H1 (cell line): ENCODE measurements at regions not wholly inside any gene's neighbourhood (a gene's known extent, or its start where the extent isn't known, plus 50 kb on each side); places are given as distances from the start of the nearest gene placed in this dataset.

Experiments
- CTCF ChIA-PET: fragments of 300-600 bp; sonication (Branson Sonifier 250); formaldehyde crosslinking; loops from one replicate; lab custom pipeline; 2021; ENCODE audit not compliant: partially characterized antibody; lab: Charles Lee
- POLR2A ChIA-PET: fragments of 300-600 bp; sonication (Branson Sonifier 250); formaldehyde crosslinking; loops from one replicate; lab custom pipeline; 2021; ENCODE audit warnings: inconsistent platforms; ENCODE audit not compliant: partially characterized antibody; lab: Charles Lee
- DNase-seq, 2 experiments: peaks; one replicate each; pipeline versions ENCODE4 v3.0.0 to v3.0.0-alpha.2; 2010 to 2022; ENCODE audit warnings: low spot score in 2 of 2, low read depth in 1 of 2, mixed read lengths in 1 of 2
- FAIRE-seq: peaks from 2 replicates; lab custom pipeline; 2011; peaks lifted over from hg19 to GRCh38; lab: Jason Lieb, UNC
- H2AFZ ChIP-seq: 2 replicates; pipeline ENCODE4 v1.8.1; 2012; ENCODE audit warnings: low read length, inconsistent platforms
- H2AK5ac ChIP-seq: 2 replicates; pipeline ENCODE4 v1.6.1; 2013; ENCODE audit warnings: low read depth, low read length
- H2BK120ac ChIP-seq: replicated peaks from 2 replicates; pipeline ENCODE3; 2013; ENCODE audit warnings: low read depth, low read length, inconsistent platforms
- H2BK12ac ChIP-seq: 2 replicates; pipeline ENCODE4 v1.6.1; 2013; ENCODE audit warnings: low read depth, low read length
- H2BK15ac ChIP-seq: 2 replicates; pipeline ENCODE4 v1.6.1; 2013; ENCODE audit warnings: low read length
- H2BK20ac ChIP-seq: 2 replicates; pipeline ENCODE4 v1.6.1; 2013; ENCODE audit warnings: low read length
- H2BK5ac ChIP-seq: 2 replicates; pipeline ENCODE4 v1.6.1; 2013; ENCODE audit warnings: low read depth, low read length
- H3K14ac ChIP-seq: 2 replicates; pipeline ENCODE4 v1.6.1; 2013; ENCODE audit warnings: inconsistent platforms; ENCODE audit not compliant: insufficient read length
- H3K18ac ChIP-seq: 2 replicates; pipeline ENCODE4 v1.6.1; 2013; ENCODE audit warnings: low read length; ENCODE audit errors: extremely low read depth
- H3K23ac ChIP-seq: 2 replicates; pipeline ENCODE4 v1.6.1; 2013; ENCODE audit warnings: inconsistent platforms; ENCODE audit not compliant: insufficient read length
- H3K23me2 ChIP-seq: 2 replicates; pipeline ENCODE4 v1.6.1; 2013; ENCODE audit warnings: low read depth, low read length
- H3K27ac ChIP-seq: 2 replicates; pipeline ENCODE4 v1.6.1; 2011; ENCODE audit warnings: low read depth, low read length, inconsistent platforms
- H3K27me3 ChIP-seq, 4 experiments: replicated peaks in 1 of 4; 1 replicate in 1 of 4; 2 replicates in 3 of 4; pipeline versions ENCODE4 v1.6.1 to v1.8.1; 2011 to 2013; ENCODE audit warnings: low read length in 3 of 4, mild to moderate bottlenecking in 3 of 4, inconsistent platforms in 2 of 4, mixed read lengths in 2 of 4, moderate library complexity in 1 of 4; ENCODE audit not compliant: control insufficient read depth in 3 of 4, insufficient read depth in 3 of 4; ENCODE audit errors: extremely low read depth in 1 of 4
- H3K36me3 ChIP-seq, 4 experiments: 2 replicates each; pipeline versions ENCODE4 v1.6.1 to v1.8.1; 2011 to 2013; ENCODE audit warnings: mild to moderate bottlenecking in 4 of 4, low read length in 3 of 4, moderate library complexity in 2 of 4, control low read depth in 1 of 4, inconsistent platforms in 1 of 4; ENCODE audit not compliant: insufficient read depth in 4 of 4, control insufficient read depth in 2 of 4
- H3K4ac ChIP-seq: replicated peaks from 2 replicates; pipeline ENCODE3; 2013; ENCODE audit warnings: low read length, low read depth, mixed read lengths, inconsistent platforms; ENCODE audit not compliant: insufficient read length
- H3K4me1 ChIP-seq, 4 experiments: replicated peaks in 1 of 4; 1 replicate in 1 of 4; 2 replicates in 3 of 4; pipeline versions ENCODE4 v1.6.1 to v1.8.1; 2011 to 2013; ENCODE audit warnings: low read length in 3 of 4, inconsistent platforms in 2 of 4, mixed read lengths in 1 of 4; ENCODE audit not compliant: insufficient read depth in 4 of 4, control insufficient read depth in 3 of 4
- H3K4me2 ChIP-seq, 2 experiments: 2 replicates each; pipeline versions ENCODE4 v1.6.1 to v1.8.1; 2011 to 2013; ENCODE audit warnings: low read depth in 2 of 2, low read length in 2 of 2, control low read depth in 1 of 2, inconsistent platforms in 1 of 2, mild to moderate bottlenecking in 1 of 2; ENCODE audit not compliant: insufficient read depth in 1 of 2
- H3K4me3 ChIP-seq, 4 experiments: fragments of 200-600, 300-600 bp in 1 of 4; sonication (generic), shearing (Covaris generic), sonication (Bioruptor Twin) in 1 of 4; 2 replicates each; pipeline versions ENCODE4 v1.5.1 to v1.8.1; 2011 to 2016; ENCODE audit warnings: low read length in 4 of 4, low read depth in 3 of 4, control low read depth in 2 of 4, inconsistent platforms in 2 of 4, mild to moderate bottlenecking in 2 of 4, mixed read lengths in 1 of 4, moderate library complexity in 1 of 4; ENCODE audit not compliant: insufficient read depth in 2 of 4; ENCODE audit errors: extremely low read depth in 1 of 4
- H3K56ac ChIP-seq: replicated peaks from 2 replicates; pipeline ENCODE3; 2013; ENCODE audit warnings: low read depth, mild to moderate bottlenecking, mixed read lengths, low read length, inconsistent platforms; ENCODE audit not compliant: insufficient read length
- H3K79me1 ChIP-seq: 2 replicates; pipeline ENCODE4 v1.6.1; 2013; ENCODE audit warnings: low read depth, low read length, control low read depth
- H3K79me2 ChIP-seq, 2 experiments: 2 replicates each; pipeline versions ENCODE4 v1.6.1 to v1.8.1; 2012 to 2013; ENCODE audit warnings: low read length in 2 of 2, mild to moderate bottlenecking in 2 of 2, inconsistent platforms in 1 of 2; ENCODE audit not compliant: insufficient read depth in 2 of 2, control insufficient read depth in 1 of 2
- H3K9ac ChIP-seq, 4 experiments: replicated peaks in 1 of 4; 1 replicate in 1 of 4; 2 replicates in 3 of 4; pipeline versions ENCODE4 v1.6.1 to v1.8.1; 2011 to 2013; ENCODE audit warnings: low read depth in 3 of 4, low read length in 3 of 4, control low read depth in 2 of 4, mild to moderate bottlenecking in 2 of 4, moderate library complexity in 2 of 4, inconsistent platforms in 1 of 4; ENCODE audit errors: extremely low read depth in 1 of 4
- H3K9me3 ChIP-seq, 2 experiments: 2 replicates each; pipeline versions ENCODE4 v1.6.1 to v1.8.1; 2012 to 2013; ENCODE audit warnings: mild to moderate bottlenecking in 2 of 2, moderate library complexity in 2 of 2, control low read depth in 1 of 2, inconsistent platforms in 1 of 2, low read depth in 1 of 2, low read length in 1 of 2, mixed read lengths in 1 of 2; ENCODE audit not compliant: insufficient read depth in 2 of 2
- H4K20me1 ChIP-seq, 2 experiments: replicated peaks in 1 of 2; 2 replicates each; pipeline versions ENCODE3 to v1.8.1; 2011 to 2013; ENCODE audit warnings: inconsistent platforms in 2 of 2, low read length in 2 of 2, mild to moderate bottlenecking in 1 of 2; ENCODE audit not compliant: insufficient read depth in 2 of 2, control insufficient read depth in 1 of 2
- H4K5ac ChIP-seq: 2 replicates; pipeline ENCODE4 v1.6.1; 2013; ENCODE audit warnings: low read length, low read depth, mixed read lengths, inconsistent platforms; ENCODE audit not compliant: insufficient read length
- H4K8ac ChIP-seq: 2 replicates; pipeline ENCODE4 v1.8.0; 2013; ENCODE audit warnings: mild to moderate bottlenecking, moderate library complexity, low read length, inconsistent platforms; ENCODE audit not compliant: insufficient read depth; ENCODE audit errors: extremely low read depth
- H4K91ac ChIP-seq: replicated peaks from 2 replicates; pipeline ENCODE3; 2013; ENCODE audit warnings: low read length, mixed read lengths, inconsistent platforms; ENCODE audit not compliant: insufficient read length
- BCL11A ChIP-seq, 2 experiments: IDR thresholded peaks; one replicate each; pipeline ENCODE4 v1.6.1; 2011; ENCODE audit warnings: low read depth in 2 of 2, low read length in 2 of 2, mild to moderate bottlenecking in 2 of 2
- CBX8 ChIP-seq: fragments of 300-800, 300-1000 bp; sonication (generic); IDR thresholded peaks from 2 replicates; pipeline ENCODE4 v1.7.1; 2016; ENCODE audit warnings: low read depth, low read length, borderline replicate concordance
- CREB1 ChIP-seq: IDR thresholded peaks from 2 replicates; pipeline ENCODE4 v1.6.1; 2012; ENCODE audit warnings: inconsistent platforms
- EGR1 ChIP-seq: IDR thresholded peaks from 2 replicates; pipeline ENCODE4 v1.6.1; 2011; ENCODE audit warnings: low read depth, low read length, borderline replicate concordance
- FOSL1 ChIP-seq: IDR thresholded peaks from 2 replicates; pipeline ENCODE4 v1.6.1; 2011; ENCODE audit warnings: mild to moderate bottlenecking, low read depth, low read length, moderate library complexity; ENCODE audit not compliant: insufficient read depth
- JUN ChIP-seq: IDR thresholded peaks from 2 replicates; pipeline ENCODE4 v1.6.1; 2011; ENCODE audit warnings: low read depth, mild to moderate bottlenecking, improper control_type of control experiment, low read length
- JUND ChIP-seq: IDR thresholded peaks from 2 replicates; pipeline ENCODE4 v1.6.1; 2011; ENCODE audit warnings: mild to moderate bottlenecking, improper control_type of control experiment, low read length
- MAFK ChIP-seq: IDR thresholded peaks from 2 replicates; pipeline ENCODE4 v1.6.1; 2012; ENCODE audit warnings: low read depth, mild to moderate bottlenecking, improper control_type of control experiment, low read length
- POLR2AphosphoS5 ChIP-seq: IDR thresholded peaks from 2 replicates; pipeline ENCODE4 v1.6.1; 2011; ENCODE audit warnings: low read depth, low read length
- POU5F1 ChIP-seq: IDR thresholded peaks from 2 replicates; pipeline ENCODE4 v1.6.1; 2011; ENCODE audit warnings: low read depth, mild to moderate bottlenecking, low read length, moderate library complexity
- RBBP5 ChIP-seq: IDR thresholded peaks from 2 replicates; pipeline ENCODE4 v1.7.1; 2012; ENCODE audit warnings: low read depth, mild to moderate bottlenecking, inconsistent platforms, low read length, moderate library complexity, borderline replicate concordance
- RFX5 ChIP-seq: IDR thresholded peaks from 2 replicates; pipeline ENCODE4 v1.6.1; 2011; ENCODE audit warnings: low read depth, low read length, improper control_type of control experiment, borderline replicate concordance
- SP1 ChIP-seq: IDR thresholded peaks from 2 replicates; pipeline ENCODE4 v1.6.1; 2011; ENCODE audit warnings: low read depth, low read length
- SRF ChIP-seq: IDR thresholded peaks from 2 replicates; pipeline ENCODE4 v1.6.1; 2011; ENCODE audit warnings: mild to moderate bottlenecking, low read depth, low read length, moderate library complexity
- WGBS, 2 experiments: shearing (Covaris generic) in 1 of 2; methylation state at CpG; one replicate each; pipeline versions ENCODE4 v1.1.6 to v1.1.7; 2013 to 2015; ENCODE audit warnings: low lambda C conversion rate in 2 of 2, mixed read lengths in 2 of 2, inconsistent platforms in 1 of 2, low coverage in 1 of 2, missing lambda C conversion rate in 1 of 2; ENCODE audit not compliant: insufficient replicate concordance in 2 of 2, insufficient coverage in 1 of 2, insufficient read length in 1 of 2; ENCODE audit errors: extremely low coverage in 1 of 2, missing lambda C conversion rate in 1 of 2; 5-methylcytosine and 5-hydroxymethylcytosine counted together
- TF ChIP-seq, protein P1 (sequence below): IDR thresholded peaks from 2 replicates; pipeline ENCODE4 v1.6.1; 2012; ENCODE audit warnings: inconsistent platforms

GRCh38 chr21:16522548-16522947 is 792.8 kb downstream of the USP25 start:
- no peak overlapping the region for H2BK20ac ChIP-seq
- H3K36me3 ChIP-seq: no peaks in the 10 kb centered on the region
- no peak overlapping the region for H3K4me3 ChIP-seq
- H4K91ac ChIP-seq: no peak overlapping the region
- no peak overlapping the region for H4K5ac ChIP-seq
- H3K27ac ChIP-seq: no peak overlapping the region
- FAIRE-seq (no peak), DNase-seq (no peak)
- ChIA-PET POLR2A (no interaction called here), CTCF (no interaction called here)
- H3K23me2 ChIP-seq: no peaks in the 10 kb centered on the region
- H4K8ac ChIP-seq: no peak overlapping the region
- no peak overlapping the region for H3K56ac ChIP-seq
- H2BK5ac ChIP-seq: no peak overlapping the region
- H4K20me1 ChIP-seq: no peaks in the 10 kb centered on the region
- no peak overlapping the region for H3K9ac ChIP-seq
- no peak overlapping the region for H2AK5ac ChIP-seq
- no peak overlapping the region for H3K14ac ChIP-seq
- no peak overlapping the region for H3K23ac ChIP-seq
- no peaks in the 10 kb centered on the region for H3K9me3 ChIP-seq
- H2BK12ac ChIP-seq: no peak overlapping the region
- H2BK120ac ChIP-seq: no peak overlapping the region
- no peak overlapping the region for H2BK15ac ChIP-seq
- no peaks in the 10 kb centered on the region for H3K27me3 ChIP-seq
- H3K79me1 ChIP-seq: no peaks in the 10 kb centered on the region
- H3K4me2 ChIP-seq: no peak overlapping the region
- H2AFZ ChIP-seq: no peak overlapping the region
- H3K18ac ChIP-seq: no peak overlapping the region
- TF ChIP-seq SRF (no peak), RBBP5 (no peak), EGR1 (no peak), JUN (no peak), RFX5 (no peak), POU5F1 (no peak), MAFK (no peak), POLR2AphosphoS5 (no peak), JUND (no peak), SP1 (no peak), BCL11A (IDR thresholded peaks at IDR 0.05; ENCODE audit: low read depth in 2 of 2, low read length in 2 of 2) (no peak), FOSL1 (no peak), CBX8 (no peak), CREB1 (no peak)
- TF ChIP-seq, protein P1, sequence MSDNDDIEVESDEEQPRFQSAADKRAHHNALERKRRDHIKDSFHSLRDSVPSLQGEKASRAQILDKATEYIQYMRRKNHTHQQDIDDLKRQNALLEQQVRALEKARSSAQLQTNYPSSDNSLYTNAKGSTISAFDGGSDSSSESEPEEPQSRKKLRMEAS: no peak
- 93% methylated on average over 2 of the region's 2 CpGs; no CpG with 5 or more reads in 1 of the 2 experiments for WGBS, 2 experiments
- no peak overlapping the region for H3K4ac ChIP-seq
- no peaks in the 10 kb centered on the region for H3K79me2 ChIP-seq
- no peaks in the 10 kb centered on the region for H3K4me1 ChIP-seq
